GM18861 (cell line): ENCODE measurements at regions not wholly inside any gene's neighbourhood (a gene's known extent, or its start where the extent isn't known, plus 50 kb on each side); places are given as distances from the start of the nearest gene placed in this dataset.

Source experiments
- ATAC-seq: cut with Tn5 transposase; IDR thresholded peaks from one replicate; pipeline ENCODE4 v1.9.1; 2021; ENCODE audit not compliant: unreplicated experiment

DNA sequence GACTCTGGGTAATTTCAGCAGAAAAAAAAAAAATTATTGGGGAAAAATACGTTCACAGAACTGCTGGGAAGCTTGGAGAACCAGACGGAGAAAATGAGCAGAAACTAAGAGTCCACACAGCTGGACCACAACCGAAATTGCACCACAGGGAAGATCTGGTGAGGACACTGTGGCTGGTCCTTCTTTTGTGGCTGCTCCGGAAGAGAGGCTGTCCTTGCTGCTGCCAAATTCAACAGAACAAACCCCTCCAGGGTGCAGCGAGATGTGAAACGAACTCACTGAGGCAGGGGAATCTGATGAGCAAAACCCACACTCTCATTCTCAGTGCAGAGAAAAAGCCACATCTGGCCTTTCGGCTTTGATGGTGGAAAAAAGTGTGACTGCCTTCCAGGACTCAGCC, 200.0 kb downstream of the ACTL7B start:
- no peak for ATAC-seq

DNA sequence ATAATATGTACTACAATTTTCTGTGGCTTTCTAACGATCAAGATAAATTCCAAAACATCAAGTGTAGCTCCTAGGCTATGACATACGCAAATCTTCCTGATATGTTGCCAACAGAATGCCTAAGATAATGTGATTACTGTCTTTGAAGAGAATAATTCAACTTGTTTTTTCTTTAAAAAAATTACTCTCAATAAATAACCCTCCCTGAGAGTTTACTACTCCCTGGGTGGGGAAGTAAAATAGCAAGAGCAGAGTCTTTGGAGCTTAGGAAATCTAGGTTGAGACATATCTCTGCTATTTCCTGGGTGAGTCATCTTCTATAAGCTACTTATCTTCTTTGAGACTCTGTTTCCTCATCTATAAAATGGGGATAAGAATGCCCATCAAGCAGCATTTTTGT, 201.2 kb downstream of the ACTL7B start:
- no peak for ATAC-seq

DNA sequence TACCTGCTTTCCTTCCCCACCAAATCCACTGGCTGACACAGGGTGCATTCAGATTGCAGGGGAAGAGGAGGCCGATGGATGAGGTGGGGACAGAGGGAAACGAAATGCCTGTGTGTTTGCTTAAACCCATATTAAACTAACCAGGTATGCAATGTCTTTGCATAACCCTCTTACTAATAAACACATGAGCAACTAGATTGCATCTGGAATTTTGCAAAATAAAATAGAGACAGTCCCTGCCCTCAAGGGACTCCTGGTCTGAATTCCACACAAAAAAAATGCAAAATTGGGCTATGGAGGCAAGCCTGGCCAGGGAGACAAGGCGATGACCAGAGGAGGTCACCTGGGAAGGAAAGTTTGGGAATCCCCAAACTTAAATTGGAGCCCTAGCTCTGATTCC, 202.9 kb downstream of the ACTL7B start:
- no peak for ATAC-seq

DNA sequence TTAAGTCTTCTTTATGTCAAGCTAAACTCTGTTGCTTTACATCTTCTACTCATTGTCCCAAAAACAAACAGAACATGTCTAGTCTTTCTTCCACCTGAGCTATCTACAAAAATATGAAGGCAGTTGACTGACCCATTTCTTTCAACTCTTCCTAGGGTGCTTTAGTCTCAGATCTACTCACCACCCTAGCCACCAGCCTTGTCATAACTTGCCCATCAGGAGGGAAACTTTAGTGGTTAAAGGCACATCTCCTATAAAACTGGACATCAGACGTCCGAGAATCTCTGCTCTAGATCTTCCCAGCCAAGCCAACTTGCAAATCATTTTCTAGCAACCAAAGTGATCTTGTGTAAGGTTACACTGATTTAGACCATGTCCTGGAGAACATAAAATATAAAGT, 205.0 kb downstream of the ACTL7B start:
- no peak for ATAC-seq

DNA sequence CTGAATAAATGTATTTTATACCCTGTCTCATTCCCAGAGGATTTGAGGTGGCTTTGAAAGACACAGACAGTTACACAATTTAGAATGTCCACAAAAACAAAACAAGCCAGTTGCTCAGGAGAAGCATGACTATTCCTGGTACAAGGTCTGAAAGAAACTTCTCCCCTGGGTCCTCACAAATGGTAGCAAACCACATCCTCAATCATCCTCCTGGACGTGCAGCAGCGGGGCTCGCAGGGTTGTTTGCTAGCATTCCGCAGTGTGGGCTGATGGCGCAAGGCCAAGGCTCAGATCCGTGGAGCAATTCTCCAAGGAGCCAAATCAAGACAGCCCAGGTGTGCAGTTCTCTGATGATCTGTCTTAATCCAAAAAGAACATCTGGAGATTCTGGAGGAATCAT, 210.3 kb downstream of the ACTL7B start:
- no peak for ATAC-seq

DNA sequence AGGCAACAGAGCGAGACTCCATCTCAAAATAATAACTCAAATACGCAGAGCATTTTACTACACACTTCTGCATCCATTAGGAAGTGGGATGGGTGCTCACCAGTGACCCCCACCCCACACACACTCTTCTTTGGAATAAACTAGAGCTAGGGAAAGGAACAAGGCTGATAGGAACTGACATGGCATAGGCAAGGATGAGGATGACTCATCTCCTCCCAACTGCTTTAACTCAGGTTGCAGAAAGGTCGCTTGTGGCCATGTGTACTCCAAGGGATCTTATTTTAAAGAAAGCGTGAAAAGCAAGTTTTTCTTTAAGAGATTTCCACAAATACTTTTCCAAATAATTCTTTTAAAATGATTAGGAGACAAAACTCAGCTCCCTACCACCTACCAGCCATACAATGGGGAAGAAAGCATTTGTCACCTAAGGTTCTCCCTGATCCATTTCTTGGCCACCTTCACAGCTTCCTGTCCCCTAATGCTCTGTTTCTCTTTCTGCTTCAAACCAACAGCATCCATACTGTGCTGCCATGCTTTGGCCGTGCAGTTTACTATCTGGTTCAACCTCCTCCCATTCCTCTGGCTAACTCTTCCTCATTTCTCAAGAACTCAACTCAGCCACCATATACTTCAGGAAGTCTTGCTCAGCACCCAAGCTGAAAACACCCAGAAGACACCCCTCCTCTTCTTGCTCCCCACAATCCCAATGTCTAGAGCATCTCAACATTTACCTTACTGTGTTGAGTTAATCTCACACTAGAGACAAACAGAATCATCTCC, 211.9 kb downstream of the ACTL7B start:
- no peak for ATAC-seq

DNA sequence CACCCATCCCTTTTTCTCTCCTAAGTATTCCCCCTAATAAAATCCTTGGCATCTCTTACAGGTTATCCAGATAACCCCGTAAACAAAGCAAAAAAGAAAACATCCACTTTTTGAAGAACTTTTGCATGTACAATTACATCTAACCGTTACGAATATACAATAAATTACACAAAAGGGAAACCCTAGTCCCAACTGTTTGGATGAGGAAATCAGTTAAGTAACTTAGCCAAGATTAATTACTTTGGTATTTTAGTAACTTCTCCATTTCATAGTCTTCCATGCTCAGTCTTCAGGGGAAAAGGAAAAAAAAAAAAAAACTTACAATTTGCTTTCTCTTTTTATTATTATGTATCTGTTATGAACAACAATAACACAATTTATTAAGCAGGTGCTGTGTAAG, 212.9 kb downstream of the ACTL7B start:
- no peak for ATAC-seq

DNA sequence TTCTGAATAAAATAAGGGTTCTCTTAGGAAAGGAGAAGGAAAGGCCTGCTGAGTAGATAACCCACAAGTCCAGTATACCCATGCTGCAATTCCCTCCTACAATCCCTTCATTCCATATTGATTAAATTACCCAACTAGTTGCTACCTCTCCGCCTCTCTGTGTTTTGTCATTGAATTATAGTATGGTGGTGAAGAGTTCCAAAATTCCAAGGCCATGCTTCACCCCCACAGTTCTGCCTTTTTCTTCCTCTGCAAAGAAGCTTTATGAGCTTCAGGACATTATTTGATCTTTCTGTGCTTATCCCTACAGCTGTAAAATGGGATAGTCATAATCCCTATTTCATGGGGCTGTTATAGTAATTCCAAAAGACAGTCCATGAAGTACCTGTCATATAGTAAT, 215.6 kb downstream of the ACTL7B start:
- ATAC-seq = no peak

DNA sequence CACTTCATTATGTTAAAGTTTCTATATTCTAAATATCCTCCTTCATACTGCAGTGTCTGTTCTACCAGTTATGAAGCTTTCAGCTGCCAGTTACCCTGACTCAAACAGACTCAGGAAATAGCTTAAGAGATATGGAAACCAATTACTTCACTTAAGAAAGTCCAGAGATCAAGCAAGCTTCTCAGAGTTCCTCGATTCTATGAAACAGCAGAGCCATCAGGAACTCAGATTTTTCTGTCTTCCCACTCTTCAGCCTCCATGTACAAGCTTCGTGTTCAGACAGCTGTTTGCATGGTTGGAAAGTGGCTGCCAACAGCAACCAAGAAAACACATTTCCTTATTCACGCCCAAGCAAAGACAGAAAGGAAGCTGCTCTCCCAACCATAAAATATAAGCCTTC, 216.1 kb downstream of the ACTL7B start:
- no peak for ATAC-seq

DNA sequence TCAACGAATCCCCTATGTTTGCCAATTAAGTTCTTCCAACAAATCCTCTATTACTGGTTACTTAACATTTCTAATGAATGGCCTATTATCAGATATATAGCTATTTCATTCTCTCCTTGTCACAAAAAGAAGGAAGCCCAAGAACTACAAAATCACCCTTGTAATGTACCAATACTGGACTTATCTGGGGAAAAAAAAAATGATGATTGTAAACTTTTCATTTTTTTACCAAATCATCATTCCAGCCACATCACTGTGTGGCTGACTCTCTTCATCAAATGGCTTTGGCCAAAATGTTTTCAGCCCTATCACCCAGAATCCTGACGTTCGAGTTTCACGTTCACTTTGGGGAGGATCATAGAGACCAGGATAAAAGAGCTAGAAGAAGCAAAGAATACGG, 216.7 kb downstream of the ACTL7B start:
- no peak for ATAC-seq

DNA sequence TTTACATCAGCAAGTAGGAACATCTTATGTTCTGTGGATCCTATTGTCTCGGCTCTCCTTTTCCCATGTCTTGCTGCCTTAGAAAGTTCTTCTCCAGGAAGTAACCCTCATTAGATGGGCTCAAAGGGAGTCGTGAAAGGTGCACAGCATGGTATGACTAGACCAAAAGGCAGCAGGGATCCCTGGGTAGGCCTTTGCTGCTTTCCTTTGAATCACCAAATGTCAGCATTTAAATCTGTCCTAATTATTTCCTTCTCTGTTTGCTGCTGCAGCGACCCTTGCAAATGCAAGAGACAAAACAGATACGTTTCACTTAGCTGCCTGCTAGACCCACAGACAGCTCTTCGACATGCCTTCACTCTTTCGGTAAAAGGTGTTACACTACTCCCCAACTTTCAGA, 218.4 kb downstream of the ACTL7B start:
- ATAC-seq = no peak

DNA sequence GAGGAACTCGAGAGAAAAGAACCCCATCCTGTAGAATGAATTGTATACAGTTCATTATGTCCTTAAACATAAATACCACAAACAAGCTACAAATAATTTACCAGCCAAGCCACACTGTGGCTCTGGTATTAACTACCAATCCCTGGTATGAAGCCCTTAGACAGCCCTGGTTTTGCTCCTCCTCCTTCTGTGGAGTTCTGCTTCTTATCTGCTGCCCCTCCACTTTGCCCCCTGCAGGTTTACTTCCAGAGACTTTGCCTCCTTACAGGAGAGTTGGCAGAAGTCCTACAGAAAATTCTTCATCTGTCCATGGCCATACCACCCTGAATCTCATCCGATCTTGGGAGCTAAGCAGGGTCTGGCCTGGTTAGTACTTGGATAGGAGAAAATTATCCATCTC, 219.8 kb downstream of the ACTL7B start:
- no peak for ATAC-seq

DNA sequence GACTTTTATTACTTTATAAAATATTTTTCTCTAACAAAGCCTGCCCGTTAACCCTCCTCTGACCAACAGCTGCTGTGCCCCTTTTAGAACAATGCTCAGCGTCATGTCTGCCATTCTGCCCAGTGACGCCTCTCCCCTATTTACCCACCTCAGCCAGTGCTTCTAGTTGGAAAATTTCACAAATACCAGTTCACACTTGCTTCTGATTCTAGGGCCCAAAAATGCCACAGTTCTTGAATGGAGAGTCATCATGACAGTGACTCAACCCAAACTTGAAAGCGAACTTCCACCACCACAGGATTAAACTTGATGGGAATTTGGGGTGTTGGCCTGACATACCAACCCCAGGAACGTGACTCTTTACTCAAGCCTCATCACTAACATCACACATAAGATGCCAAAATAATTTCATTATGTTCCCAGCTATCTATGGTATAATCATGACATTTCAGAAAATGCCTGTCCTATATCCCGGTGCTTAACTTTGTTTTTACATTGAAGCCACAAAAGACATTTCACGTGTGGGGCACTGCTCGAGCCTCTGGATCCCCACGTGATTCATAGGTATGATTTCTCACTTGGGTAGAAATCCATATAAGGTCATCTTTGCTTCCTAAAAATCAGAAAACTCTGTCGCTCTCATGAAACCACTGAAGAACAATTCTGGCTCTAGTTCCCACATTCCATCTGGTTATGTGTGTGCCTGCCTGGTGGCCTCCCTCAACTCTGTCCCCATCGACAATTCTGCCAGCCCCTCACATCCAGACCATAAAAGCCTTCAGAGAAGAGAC, 220.9 kb downstream of the ACTL7B start:
- ATAC-seq = no peak

DNA sequence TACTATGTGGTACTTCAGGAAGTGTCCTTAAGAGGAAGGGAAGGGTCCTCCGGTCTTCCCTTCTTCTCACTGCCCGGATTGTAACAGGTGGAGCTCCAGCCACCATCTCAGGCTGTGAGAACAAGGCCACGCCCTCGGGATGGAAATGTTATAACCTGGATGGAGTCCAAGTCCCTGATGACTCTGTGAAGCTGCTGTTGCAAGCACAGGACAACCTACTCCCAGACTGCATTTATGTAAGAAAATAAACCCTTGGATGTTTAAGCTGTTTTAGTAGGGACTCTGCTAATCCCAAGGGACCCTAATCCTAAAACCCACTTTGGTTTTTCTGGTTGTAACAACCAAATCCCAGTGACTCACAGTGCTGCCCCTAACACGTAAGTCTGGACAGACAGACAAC, 221.6 kb downstream of the ACTL7B start:
- ATAC-seq = no peak

DNA sequence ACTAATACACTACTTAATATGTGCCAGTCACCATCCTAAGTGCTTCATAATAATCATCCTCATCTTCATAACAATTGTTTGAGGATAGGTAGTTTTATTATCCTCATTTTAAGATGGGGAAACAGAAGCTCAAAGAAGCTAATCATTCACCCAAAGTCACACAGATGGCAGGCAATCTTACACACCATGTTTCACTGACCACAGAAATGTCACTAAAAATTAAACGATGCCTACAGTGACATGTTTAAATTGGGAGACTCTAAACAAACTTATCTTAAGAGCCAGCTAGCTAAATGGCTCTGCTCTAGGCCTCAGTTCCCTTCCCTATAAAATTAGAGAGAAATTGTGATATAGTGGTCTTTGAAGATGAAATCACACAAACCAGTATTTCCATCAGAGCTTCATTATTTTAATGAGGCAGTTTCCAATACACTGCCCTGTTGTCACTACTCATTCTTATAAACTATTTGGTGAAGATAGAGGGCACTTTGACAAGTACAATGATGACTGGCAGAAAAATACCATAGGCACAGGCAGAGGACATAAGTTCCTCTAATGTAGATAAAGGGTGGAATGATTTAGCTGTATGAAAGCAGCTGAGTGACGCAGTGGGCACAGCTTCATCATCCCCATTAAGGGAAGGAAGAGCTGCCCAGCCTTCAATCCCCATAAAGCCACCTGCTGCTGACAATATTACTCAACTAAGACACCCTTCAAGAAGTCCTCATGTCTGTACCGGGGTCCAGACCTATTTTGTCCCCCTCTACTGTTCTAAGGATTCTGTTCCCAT, 224.1 kb downstream of the ACTL7B start:
- ATAC-seq = no peak

DNA sequence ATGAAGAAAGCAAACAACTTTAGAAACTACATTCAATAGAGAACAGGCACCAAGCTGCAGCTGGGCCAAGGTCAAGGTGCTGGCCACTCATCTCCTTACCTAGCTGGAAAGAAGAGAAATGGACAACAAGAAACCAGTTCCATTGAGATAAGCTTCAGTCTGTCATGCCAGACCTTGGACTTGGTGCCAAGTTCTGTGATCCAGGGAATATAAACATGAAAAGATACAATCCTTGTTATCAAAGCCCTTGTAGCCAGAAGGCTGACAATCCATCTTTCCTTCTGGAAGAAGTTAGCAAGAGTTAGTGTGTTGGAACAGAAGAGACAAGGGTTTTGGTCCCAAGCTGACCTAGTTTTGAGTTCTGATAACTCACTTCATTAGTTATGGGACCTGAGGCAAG, 227.5 kb downstream of the ACTL7B start:
- no peak for ATAC-seq

DNA sequence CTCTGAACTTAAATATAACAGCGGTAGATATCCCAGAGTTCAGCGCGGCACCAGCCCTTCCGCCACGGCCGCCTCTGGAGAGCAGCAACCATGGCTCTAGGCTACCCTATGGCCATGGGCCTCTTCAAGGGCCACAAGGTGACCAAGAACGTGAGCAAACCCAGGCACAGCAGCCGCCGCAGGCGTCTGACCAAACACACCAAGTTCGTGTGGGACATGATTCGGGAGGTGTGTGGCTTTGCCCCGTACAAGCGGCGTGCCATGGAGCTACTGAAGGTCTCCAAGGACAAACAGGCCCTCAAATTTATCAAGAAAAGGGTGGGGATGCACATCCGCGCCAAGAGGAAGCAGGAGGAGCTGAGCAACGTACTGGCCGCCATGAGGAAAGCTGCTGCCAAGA, 229.0 kb downstream of the ACTL7B start:
- no peak for ATAC-seq

DNA sequence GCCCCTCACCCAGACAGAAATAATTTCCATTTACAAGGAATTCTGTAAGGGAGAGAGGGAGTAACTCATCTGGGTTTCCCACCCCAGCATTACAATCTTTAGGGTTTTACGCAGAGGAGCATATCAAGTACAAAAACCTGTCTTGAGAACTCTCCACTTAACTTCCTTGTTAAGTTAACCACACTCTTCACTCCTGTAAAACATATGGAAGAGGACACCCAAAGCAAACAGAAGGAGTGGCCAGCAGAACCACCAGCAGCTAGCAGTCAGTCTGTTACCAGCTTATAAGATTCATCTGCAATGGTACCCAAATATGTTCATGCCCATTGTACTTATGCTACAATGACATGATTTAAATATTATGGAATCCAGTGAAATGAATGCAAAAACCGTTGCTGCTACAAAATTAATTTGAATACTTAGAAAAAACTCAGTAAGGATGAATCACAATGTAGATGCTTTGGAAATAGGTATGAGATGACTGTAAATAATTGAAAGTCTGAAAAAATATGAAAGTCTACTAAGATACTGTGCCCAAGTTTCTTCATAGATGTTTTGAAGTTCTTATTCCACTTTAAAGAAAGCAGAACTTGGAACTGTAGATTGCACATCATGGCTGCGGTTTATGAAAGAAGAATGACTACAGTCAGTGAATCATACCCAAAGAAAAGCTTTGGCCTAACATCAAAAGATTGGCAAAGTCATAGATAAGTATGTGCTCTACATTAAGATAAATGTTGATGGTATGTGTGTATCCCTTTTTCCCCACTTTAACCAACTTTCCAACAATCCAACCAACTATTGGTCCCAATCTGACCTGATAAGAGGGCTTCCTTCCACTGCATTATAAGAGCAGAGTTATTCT, 233.6 kb downstream of the ACTL7B start:
- ATAC-seq = no peak

DNA sequence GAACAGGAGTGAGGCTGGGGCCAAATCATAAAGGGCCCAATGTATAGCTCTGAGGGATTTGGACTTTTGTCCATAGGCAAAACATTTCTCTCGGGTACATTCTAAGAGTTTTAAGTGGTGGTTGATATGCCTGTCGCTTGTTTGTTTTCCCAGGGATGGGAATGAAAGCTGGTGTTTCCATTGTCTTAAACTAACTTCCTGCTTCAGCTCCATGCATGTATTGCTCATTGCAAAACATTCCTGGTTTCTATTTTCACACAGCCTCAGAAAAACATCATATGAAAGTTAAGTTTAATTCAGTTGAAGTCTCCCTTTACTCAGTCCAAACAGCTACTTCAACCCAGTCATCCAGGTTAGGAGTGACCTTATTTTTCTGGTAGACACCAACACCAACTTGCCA, 235.0 kb downstream of the ACTL7B start:
- ATAC-seq = no peak

DNA sequence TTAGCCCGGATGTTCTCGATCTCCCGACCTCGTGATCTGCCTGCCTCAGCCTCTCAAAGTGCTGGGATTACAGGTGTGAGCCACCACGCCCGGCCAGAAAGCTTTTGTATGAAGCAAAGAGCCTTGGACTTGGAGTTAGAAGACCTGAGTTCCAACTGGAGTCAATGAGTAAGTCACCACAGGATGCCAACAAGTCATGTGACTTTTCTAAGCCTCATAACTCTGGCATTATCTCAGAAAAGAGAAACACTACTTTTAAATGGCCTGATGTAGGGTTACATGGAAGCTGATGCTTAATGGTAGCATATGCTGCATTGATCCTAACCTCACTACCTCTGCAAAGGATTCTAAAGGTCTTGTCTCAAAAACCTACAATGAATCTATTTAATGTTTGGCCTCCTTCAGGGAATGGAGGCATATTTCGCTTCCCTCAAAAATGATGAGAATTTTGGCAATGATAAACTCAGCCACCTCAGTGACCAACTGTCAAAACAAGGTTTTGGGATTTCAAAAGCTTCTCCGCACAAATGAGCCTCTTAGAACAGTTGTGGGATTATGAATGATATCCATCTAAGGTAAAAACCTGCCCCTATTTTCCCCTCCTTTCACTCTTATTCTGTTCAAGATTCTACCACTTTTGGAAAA, 236.8 kb downstream of the ACTL7B start:
- ATAC-seq = no peak
